COR-L47 (cell line): ENCODE measurements at regions not wholly inside any gene's neighbourhood (a gene's known extent, or its start where the extent isn't known, plus 50 kb on each side); places are given as distances from the start of the nearest gene placed in this dataset.
A peak's percentile ranks its signal among the peaks of the same experiment; 100 is the strongest.

Source experiments
- DNase-seq: peaks from one replicate; lab custom pipeline; 2025; lab: John Stamatoyannopoulos, UW

DNA sequence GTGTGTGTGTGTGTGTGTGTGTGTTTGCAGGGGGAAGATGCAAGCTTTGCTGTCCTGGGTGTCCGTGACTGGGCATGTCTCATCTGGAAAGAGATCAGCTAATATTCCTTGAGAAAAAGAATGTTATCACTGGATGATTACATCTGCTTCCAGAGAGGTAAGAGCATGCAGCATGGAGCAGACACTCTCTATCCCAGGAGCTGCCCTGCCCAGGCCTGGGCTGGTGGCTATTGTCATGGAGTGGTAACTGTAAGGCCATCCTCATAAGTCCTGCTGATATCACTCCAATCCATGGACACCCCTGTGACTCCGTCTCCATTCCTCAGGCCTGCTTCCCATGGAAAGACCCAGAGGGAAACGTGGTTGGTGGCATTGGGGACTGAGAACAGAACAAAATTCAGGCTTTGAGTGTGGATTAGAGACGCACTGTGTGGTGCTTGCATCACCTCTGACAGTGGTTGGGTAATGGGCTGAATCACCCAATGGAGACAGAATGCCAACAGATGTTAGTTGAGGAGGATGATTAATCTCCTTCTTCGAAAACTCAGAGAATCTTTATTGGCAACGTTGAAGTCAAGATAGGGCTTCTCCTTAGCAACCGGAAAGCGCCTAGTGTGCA is 52.0 kb upstream of the KCNIP1 start:
- no peak for DNase-seq

DNA sequence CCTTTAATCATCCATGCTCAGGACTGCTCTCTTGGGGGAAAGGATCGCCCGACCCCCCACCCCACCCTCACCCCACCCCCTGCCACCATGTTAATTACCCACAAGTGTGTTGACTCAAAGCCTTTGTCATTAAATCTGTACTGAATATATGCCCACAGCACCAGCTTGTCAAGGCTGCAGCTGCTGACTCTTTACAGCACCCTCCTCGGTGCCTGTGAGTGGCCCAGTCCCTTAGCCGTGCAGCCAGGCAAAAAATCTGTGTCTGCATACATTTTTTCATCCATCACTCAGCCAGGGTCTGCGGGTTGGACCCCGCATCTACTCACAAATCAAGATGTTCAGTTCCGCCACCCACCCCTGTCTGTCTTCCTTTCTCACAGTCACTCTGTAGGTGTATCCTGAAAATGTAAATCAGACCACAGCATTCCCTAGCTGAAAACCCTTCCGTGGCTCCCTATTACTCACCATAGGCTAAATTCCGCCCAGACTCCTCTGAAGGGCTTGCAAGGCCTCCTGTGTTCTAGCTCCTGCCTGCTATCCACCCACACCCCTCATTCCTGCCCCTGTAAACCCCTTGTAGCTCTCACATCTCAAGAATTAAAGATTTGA is 53.7 kb upstream of the KCNIP1 start:
- DNase-seq, result no peak

DNA sequence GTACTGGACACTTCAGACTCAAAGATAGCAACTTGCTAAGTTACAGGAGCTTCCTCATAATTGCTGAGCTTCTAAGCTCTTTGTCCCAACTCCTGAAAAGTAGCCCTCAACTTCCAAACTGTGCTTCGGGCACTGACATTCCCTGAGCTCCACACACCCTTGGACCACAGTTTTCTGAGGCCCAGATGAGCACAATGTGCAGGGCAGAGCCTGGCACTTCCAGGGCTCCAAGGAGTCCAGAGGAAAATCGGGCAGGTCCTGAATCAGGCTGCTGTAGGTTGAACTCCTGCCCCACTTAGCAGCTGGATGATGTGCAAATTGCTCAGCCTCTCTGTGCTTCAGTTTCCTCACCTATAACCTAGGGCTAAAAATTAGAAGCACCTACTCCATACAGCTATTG is 54.6 kb upstream of the KCNIP1 start:
- DNase-seq, result no peak

DNA sequence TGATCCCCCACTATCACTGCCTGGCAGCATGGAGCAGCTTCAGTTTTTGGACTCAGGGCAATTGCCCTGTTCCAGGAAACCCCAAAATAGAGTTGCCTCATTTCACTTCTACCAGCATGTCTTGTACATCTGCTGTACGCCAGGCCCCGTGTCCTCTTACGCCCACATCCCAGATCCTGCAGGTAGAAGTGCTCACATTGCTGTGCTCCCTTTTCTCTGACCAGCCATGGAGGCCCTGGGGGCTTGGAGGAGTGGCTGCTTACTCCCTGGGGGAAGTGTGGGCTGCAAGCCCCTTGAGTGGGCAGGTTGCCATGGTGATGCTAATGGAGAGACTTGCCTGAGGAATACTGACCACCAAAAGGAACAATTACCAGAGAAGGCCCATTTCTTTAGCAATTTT is 55.6 kb upstream of the KCNIP1 start:
- DNase-seq, result no peak

DNA sequence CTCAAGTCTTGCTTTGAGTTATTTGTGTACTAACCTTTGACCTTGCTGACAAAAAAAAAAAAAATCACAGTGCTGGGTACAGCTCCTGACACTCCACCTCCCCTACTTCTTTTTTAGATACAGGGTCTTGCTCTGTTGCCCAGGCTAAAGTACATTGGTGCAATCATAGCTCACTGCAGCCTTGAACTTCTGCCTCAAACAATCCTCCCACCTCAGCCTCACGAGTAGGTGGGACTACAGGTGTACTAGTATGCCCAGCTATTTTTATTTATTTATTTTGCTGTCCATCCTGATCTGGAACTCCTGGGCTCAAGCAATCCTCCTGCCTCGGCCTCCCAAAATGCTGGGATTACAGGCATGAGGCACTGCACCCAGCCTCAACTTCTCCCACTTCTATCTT is 57.2 kb upstream of the KCNMB1 start:
- no peak for DNase-seq

DNA sequence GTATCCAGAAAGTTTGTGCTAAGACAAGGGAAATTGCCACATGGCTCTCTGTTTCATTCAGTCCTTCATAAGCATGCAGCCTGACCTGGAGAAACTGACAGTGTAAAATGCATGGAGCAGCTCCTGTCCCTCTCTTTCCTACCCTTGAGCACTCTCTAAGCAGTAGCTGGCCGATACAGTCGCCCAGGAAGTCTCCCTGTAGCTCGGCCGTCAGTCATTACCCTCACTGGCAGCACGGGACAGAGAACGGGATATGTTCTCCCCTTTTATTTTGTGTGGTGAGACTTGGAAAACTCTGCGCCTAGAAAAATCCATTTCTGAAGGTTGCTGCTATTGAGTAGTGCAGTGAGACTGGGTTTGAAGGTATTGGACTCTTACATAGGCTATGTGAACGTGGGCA is 56.8 kb upstream of the KCNMB1 start:
- DNase-seq, result no peak

DNA sequence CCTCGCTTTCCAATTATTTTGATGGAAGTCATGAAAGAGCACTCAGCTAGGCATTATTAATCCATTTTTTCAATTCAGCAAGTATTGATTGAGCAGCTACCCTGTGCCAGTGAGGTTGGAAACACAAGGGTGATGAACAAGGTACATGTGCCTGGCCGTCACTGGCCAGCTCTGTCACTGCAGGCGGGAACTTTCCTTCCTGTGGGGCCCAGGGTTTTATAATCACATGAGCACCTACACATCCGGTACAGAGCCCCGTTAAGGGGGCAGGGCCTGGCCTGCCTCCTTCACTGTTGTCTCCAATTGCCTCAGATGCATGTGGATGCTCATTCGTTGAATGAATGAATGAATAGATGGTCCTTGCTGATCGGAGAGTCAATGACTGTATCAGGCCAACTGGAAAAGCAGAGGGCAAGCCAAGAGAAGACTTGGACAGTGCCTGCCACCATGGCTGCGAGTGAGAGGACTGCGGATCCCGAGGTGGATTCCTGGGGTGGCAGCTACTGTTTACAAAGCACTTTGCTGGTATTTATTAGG is 55.9 kb upstream of the KCNMB1 start:
- no peak for DNase-seq

DNA sequence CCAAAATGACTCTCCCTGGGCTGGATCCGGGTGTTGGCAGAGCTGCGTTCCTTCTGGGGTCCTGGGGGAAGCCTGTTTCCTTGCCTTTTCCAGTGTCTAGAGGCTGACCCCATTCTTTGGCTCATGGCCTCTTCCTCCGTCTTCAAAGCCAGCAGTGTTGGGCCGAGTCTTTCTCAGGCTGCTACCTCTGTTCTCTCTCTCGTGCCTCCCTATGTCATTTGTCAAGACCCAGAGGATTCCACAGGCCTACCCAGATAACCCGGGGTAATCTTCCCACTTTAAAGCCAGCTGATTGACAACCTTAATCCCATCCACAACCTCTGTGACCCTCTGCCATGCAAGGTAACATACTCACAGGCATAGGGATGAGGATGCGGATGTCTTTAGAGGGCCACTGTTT is 55.0 kb upstream of the KCNMB1 start:
- DNase-seq, result no peak

DNA sequence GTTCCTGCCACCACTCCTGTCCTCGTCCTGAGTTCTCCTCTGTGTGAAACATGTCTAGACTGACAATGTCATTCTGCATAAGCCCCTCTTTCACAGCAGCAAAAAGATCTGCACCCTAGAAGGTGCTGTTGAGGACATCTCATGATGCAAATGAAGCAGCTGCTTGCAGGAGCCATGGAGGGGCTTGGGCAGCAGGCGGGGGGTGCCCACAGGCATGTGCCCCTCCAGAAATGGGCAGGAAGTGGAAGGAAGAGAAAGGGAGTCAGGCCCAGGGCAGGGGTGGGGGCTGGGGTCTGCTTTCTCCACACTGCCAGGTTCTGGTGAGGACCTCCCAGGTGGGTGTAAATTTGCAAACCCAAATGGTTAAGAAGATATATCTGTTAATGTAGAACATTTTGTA is 54.5 kb upstream of the KCNMB1 start:
- no peak for DNase-seq

DNA sequence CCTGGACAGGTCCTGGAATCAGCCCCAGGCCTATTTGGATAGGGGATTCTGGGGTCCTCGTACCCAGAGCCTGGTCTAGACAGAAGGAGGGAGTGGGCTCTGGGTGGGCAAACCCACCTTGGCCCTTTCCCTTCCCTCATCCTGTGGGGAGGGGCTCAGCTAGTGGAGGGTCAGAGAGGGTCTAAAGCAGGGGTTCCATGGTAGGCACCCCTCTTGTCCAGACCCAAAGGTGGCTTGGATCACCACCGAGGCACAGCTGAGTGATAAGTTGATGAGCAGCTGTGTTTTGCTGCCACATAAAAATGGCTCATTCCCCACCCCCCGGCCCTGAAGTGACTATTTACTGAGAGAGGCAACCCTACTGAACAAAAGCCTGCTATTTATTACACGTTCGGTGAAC is 53.8 kb upstream of the KCNMB1 start:
- no peak for DNase-seq

DNA sequence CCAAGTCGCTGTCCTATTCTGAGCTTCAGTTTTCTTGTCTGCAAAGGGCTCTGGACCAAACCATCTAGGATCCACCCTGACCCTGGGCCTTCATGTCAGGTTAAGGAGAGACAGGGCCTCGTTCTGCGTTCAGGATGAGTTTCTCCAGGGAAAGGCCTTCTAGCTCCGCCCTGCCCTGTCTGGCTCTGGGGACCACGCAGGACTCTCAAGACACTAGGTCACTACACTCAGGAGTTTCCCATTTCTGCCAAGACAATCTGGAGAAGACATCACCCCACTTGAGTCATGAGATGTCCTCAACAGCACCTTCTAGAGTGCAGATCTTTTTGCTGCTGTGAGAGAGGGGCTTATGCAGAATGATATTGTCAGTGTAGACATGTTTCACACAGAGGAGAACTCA is 53.2 kb upstream of the KCNMB1 start:
- DNase-seq, result no peak

DNA sequence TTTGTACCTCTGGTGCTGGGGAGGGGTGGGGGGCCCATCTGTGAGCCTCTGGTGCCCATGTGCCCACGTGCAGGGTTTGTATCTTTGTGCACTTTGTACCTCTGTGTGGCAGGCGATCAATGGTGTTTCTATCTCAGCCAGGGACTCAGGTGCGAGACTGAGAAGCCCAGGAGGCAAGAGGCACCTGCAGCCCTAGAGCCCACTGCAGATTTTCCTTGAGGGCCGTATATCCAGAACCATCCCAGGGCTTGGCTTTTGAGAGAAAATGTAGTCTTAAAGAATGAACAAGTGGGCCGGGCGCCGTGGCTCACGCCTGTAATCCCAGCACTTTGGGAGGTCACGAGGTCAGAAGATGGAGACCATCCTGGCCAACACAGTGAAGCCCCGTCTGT is 52.2 kb upstream of the KCNMB1 start:
- no peak for DNase-seq

DNA sequence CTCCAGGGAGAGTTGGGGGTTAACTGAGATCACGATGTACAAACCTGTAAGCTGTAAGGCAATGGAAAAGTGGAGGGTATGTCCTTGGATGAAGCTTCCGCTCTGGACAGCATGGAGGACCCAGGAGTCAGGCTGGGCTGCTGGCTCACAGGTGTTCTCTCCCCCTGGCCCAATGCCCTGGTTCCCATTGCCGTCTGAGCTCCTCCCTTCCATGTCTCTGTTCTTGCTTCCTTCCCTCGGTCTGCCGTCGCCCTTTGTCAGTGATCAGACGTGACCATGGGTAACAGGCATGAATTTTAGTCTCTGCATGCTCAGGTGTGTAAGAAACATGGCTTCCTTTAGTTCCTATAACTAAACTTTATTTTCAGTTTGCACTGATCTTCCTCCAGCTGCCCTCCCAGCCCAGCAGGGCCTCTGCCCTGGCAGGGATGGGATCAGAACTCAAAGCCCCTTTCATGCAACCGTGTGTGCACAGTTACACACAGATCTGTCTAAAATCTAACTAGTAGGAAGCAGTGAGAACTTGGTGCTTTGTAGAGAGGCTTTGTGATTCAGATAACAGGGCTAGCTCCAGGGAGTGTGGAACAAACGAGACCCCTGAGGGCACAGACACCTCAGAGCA is 51.7 kb upstream of the KCNMB1 start:
- DNase-seq, result no peak

DNA sequence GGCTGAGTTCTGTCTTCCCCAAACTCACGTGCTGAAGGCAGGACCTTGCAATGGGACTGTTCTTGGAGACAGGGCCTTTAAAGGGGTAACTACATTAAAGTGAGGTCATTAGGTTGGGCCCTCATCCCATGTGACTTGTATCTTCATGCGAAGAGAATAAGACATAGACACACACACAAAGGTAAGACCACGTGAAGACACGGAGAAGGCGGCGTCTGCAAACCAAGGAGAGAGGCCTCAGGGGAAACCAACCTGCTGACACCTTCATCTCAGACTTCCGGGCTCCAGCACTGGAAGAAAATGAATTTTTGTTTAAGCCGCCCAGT is 50.7 kb upstream of the KCNMB1 start:
- no peak for DNase-seq

DNA sequence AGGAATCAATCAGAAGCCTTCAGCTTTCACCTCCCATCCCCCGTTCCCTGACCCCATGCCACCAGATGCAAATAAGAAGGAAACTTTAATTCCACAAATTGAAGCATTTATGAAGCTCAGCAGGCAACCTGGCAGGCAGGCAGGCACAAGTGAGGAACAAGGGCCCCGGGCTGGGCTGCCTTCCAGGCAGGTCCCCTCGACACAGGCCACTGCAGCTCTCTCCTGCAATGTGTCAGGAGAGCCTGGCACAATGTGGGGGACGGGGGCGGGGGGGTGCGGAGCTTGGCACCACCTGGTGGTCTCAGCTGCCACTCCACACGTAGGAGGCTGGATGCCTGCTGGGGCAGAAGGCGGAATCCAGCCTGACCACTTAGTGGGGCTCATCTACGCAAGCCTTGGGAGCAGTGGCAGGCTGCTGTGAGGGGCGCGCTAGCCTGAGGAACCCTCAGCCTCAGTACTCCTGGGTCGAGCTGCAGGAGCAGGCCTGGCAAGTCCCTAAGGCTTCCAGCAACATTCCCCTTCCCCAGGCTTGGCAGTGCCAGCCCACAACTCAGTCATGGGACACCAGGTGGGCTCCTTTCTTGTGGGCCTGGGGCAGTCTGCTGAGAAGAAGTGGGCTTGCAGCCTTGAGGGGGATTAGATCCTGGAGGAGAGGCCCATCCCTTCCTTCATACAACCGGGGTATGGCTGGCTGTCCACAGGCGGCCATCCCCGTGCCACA is 50.2 kb upstream of the KCNMB1 start:
- peak; percentile 50 for DNase-seq
